Posterior vena cava (tissue), 2 donors: ENCODE measurements at regions not wholly inside any gene's neighbourhood (a gene's known extent, or its start where the extent isn't known, plus 50 kb on each side); places are given as distances from the start of the nearest gene placed in this dataset.
A peak's percentile ranks its signal among the peaks of the same experiment; 100 is the strongest.

ENCODE experiments used
- DNase-seq: peaks from one replicate; pipeline ENCODE4 v3.0.0-alpha.2; 2020; ENCODE audit warnings: low spot score
- intact Hi-C, 2 donors: fragments of 100-400 bp; cut with DNase I; formaldehyde crosslinking; loops; one replicate each; pipeline versions ENCODE4 v1.14.1 to v1.14.2; 2022 to 2023
- donor health status: DM: yes; HTN: yes; CAD: no.
- donor health status: DM: yes; HTN: yes; CAD: no.

- no peak for DNase-seq
- intact Hi-C loops = no loop called here
Measured at GRCh38 chr1:30419831-30420230, 303.6 kb downstream of the MATN1 start.

DNA sequence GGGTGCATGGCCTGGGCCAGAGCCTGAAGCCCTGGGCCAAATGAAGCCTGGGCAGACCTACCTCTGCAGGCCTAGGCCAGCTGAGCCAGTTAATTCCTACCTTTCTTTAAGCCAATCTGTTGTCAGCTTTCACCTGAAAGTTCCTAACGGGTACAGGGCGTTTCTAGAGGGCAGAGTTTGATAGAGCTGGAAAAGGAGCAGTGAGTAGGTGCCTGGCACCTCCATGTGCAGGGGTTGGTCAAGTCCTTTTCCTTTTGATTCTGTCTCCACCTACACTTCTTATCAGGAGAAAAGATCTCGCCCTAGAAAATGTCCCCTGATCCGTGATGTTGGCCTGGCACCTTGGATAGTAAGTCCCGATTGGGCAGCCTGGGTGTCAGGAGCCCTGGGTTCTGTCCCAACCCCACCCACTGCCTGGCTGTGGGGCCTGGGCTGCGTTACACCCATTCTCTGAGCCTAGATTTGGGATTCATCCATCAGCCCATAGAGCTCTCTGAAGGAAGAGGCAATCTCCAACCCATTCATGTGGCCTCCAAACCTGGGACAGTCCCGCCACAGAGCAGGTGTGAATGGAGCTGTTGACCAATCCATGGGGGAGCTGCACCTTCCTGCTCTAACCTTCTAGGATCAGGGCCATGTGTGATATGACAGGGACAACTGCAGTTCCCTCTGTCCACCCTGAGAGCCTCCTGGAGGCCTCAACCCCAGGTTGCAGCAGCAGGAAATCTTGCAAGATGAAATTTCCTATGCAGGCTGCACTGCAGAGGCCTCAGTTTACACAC, 304.3 kb downstream of the MATN1 start:
- peak; percentile 31 for DNase-seq
- intact Hi-C loops = no loop called here

GRCh38 chr1:30418061-30418938, 305.1 kb downstream of the MATN1 start:
- DNase-seq = peak; percentile 30
- intact Hi-C loops = no loop called here

DNA sequence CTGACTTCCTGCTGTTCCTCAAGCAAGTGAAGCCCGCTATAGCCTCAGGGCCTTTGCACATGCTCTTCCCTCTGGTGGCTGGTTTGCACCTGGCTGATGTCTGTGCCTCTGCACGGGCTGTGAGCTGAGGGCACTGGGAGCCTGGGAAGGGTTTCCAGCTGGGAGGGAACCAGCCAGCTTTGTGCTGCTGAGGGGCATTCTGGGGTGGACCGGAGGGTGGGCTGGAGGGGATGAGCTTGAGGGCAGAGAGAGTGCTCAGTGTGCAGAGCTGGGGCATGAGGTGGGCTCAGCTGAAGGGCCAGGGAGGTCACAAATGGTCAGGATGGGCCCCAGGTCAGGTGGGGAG, 305.7 kb downstream of the MATN1 start:
- DNase-seq = peak; percentile 26
- intact Hi-C loops = no loop called here

DNA sequence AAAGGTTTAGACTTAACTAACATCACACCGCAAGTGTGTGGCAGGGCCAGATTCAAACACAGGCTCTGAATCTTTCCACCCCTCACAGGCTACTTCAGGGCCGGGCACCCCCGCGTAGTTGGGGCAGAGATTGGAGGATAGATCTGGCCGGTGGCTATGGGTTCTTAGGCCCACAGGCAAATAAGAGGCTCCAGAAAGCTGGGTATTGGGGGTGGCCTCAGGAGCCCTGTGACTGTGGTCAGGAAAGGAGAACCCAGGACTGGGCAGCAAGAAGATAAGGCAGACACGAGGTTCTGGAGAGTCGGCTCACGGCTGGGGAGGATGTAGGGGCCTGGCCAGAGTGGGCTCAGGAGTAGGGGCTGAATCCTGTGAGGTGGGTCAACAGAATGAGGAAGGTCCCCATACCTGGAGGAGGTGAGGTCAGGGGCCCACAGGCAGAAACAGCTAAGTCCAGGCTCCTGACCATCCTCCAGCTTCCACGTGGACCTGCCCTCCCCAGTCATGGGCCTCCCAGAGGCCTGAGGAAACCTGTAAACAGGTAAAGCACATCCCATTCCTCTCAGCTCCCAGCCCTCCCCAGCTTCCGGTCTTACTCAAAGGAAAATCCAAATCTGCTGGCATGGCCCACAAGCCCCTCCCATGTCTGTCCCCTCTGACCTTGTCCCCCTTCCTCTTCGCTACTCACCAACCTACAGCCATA, 306.2 kb downstream of the MATN1 start:
- DNase-seq = peak; percentile 53
- intact Hi-C loops = no loop called here

GRCh38 chr1:30416221-30416820, 307.1 kb downstream of the MATN1 start:
- peak; percentile 70 for DNase-seq
- intact Hi-C loops = no loop called here

DNA sequence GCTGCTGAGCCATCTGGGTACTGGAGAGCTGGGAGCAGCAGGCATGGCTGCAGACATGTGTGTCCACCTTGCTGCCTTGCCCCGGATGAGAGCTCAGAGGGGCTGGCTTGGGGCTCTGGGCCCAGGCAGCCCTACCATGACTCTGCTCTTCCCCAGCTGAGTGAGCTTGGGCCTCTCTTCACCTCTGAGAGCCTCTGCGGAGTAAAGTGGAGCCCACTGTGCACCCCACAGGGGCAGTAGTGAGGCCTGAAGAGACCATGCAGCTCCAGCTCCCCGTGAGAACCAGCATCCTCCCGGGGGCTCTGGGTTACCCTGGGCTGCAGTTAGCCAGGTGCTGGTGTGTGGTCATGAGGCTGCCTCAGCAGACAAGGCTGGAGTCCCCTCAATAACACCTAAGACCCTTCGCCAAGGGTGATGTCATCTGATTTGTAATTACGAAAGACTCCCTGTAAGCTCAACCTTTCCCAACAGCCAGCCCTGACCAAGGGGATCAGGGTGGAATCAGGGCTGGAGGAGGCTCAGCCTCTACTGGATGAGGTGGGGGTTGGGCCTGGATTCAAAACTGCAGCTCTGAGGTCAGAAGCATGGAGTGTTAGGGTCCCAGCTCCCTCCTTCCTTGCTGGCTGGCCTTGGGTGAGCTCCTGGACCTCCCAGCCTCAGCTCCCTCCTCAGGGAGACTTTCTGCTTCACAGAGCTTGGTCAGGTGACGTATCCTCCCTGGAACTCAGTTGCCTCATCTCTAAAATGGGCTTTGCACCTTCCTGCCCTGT, 308.0 kb downstream of the MATN1 start:
- DNase-seq = peak; percentile 66
- intact Hi-C loops = no loop called here

GRCh38 chr1:30414851-30415165, 308.6 kb downstream of the MATN1 start:
- intact Hi-C loops = no loop called here
- no peak for DNase-seq

- intact Hi-C loops = no loop called here
- peak; percentile 34 for DNase-seq
Measured at GRCh38 chr1:30414086-30414850, 309.1 kb downstream of the MATN1 start.

DNA sequence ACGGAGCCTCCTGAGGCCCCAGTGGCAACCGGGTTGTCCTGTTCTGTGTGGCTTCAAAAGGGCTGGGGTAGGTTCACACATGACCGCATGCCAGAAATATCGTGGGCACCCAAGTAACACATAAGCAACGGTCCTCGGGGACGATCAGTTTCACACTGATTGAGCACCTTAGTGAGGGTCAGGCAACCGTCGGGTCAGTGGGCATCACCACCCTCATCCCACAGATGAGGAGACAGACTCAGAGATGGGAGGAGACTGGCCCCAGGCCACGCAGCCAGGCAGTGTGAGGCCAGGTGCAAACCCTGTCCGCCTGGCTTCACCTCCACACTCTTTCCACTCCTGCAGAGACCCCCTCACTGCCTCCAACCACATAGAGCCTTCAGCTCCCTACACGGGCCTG, 309.8 kb downstream of the MATN1 start:
- DNase-seq = peak; percentile 68
- intact Hi-C loops = no loop called here

DNA sequence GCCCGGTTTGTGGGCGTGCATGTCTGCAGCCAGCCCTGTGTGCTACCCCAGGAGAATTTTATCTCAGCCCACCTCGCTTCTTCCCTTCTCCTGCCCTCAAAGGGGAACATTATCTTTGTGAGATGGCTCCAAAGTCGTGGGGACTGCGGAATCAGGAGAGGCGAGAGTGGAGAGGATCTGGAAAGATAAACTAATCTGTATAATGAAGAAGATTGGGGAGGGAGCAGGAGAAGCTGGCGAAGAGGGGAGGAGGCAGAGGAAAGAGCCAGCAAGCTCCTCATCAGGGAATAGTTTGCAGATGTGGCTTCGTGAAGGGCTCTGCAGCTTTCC, 310.3 kb downstream of the MATN1 start:
- intact Hi-C loops = no loop called here
- peak; percentile 25 for DNase-seq

GRCh38 chr1:30412241-30413110, 310.9 kb downstream of the MATN1 start:
- DNase-seq = peak; percentile 37
- intact Hi-C loops = no loop called here

DNA sequence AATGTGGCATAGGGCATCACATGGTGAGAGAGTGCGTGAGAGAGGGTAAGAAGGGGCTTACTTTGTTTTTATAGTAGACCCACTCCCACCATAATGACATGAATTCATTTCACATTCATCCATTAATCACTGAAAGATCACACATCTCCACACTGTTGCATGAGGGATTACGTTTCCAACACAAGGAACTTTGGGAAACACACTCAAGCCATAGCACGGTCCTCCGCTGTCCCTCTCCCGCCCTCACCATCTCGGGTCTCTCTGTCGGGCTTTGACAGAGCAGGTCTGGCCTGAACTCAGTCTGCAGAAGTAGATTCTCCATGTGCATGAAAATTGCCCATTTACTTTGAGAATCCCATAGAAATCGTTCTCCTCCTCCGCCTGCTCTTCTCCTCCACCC, 312.2 kb downstream of the MATN1 start:
- intact Hi-C loops = no loop called here
- DNase-seq = peak; percentile 61

GRCh38 chr1:30410153-30410851, 313.1 kb downstream of the MATN1 start:
- intact Hi-C loops = no loop called here

GRCh38 chr1:30409476-30410152, 313.8 kb downstream of the MATN1 start:
- intact Hi-C loops = loop anchor here in 1 of 2 donors (5.0 kb wide), 1 partner anchor 1017 kb away; no protein-coding TSS in a partner anchor
- DNase-seq = peak; percentile 63

More at GRCh38 chr1:30410153-30410851, 313.1 kb downstream of the MATN1 start:
- DNase-seq = peak; percentile 58

DNA sequence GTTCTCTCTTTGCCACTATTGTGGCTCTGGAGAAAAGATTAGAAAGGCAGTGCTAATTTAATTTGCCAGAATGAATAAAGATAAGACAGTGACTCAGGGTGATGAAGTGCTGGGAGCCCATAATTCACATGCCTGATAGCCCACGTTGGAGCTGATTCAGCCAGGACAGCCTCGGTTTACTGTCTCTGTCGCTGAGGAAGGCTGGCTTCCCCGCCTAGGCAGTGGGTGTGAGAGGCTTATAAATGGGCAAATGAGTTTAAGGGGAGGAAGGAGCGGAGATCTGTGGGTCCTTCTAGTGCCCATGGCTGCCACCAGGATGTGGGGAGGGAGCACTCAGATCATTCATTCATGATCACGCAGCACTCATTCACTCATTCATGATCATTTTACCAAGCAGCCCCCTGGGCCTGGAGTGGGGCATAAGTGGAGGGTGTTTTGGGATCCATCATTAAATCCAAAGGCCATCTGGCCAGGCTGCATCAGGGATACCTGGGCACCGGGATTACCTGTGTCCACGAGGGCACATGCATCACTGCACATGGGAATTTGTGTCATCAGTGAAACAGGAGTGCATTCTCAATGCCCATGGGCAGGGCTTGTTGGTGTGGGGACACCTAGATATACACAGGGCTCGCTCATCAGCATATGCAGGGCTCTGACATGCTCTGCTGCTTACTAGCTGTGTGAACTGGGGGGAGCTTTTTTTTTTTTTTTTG, 315.4 kb downstream of the MATN1 start:
- peak; percentile 69 for DNase-seq
- intact Hi-C loops = loop anchor here in 1 of 2 donors (5.0 kb wide), 1 partner anchor 1016 kb away; no protein-coding TSS in a partner anchor
